HepG2 (cell line): ENCODE measurements at regions not wholly inside any gene's neighbourhood (a gene's known extent, or its start where the extent isn't known, plus 50 kb on each side); places are given as distances from the start of the nearest gene placed in this dataset.

Experiments
- ATAC-seq: fragments of 200-7000 bp; cut with Tn5 transposase; 3 replicates; pipeline ENCODE4 v1.9.1; 2020; ENCODE audit warnings: mild to moderate bottlenecking, moderate library complexity
- BruUV-seq: library from RNA; stranded (reverse); fragments of 400-500 nt; replicated peaks from 2 replicates; lab custom pipeline; 2021; lab: Mats Ljungman, UMichigan
- CTCF ChIA-PET: fragments of 300-600 bp; formaldehyde crosslinking; extraction: SDS; loops from one replicate; lab custom pipeline; 2021; ENCODE audit warnings: low total read pairs, inconsistent platforms, low intra/inter-chr PET ratio; lab: Yijun Ruan, JAX
- POLR2A ChIA-PET: fragments of 350-600 bp; sonication (Branson Sonifier 250); formaldehyde crosslinking; loops from one replicate; lab custom pipeline; 2020; ENCODE audit warnings: antibody characterized with exemption, inconsistent platforms; lab: Yijun Ruan, JAX
- DNase-seq: peaks from one replicate; pipeline ENCODE4 v3.0.0-alpha.2; 2015; ENCODE audit warnings: low spot score
- FAIRE-seq: peaks from 3 replicates; lab custom pipeline; 2011; peaks lifted over from hg19 to GRCh38; lab: Jason Lieb, UNC
- H2AFZ ChIP-seq: one replicate; pipeline ENCODE4 v1.6.1; 2011; ENCODE audit warnings: low read length, inconsistent platforms
- H3K27ac ChIP-seq: fragments of 300-600 bp; 3 replicates; pipeline ENCODE4 v1.8.0; 2011; ENCODE audit warnings: mixed run types, mild to moderate bottlenecking, mixed read lengths, low read length, inconsistent platforms; ENCODE audit not compliant: insufficient read depth; ENCODE audit errors: extremely low read length
- H3K27me3 ChIP-seq, 2 experiments: fragments of 200-600 bp in 1 of 2; 2 replicates in 1 of 2; 3 replicates in 1 of 2; pipeline versions ENCODE4 v1.6.0 to v1.8.0; 2011; ENCODE audit warnings: low read length in 2 of 2, mild to moderate bottlenecking in 2 of 2, moderate library complexity in 2 of 2, inconsistent platforms in 1 of 2; ENCODE audit not compliant: insufficient read depth in 2 of 2, control insufficient read depth in 1 of 2
- H3K36me3 ChIP-seq, 2 experiments: fragments of 200-600 bp in 1 of 2; replicated peaks in 1 of 2; 2 replicates in 1 of 2; 3 replicates in 1 of 2; pipeline versions ENCODE4 v1.5.1 to v1.8.0; 2011; ENCODE audit warnings: low read length in 2 of 2, inconsistent platforms in 1 of 2; ENCODE audit not compliant: insufficient read depth in 2 of 2, control insufficient read depth in 1 of 2
- H3K4me1 ChIP-seq: 2 replicates; pipeline ENCODE4 v1.5.1; 2012; ENCODE audit warnings: low read length, inconsistent platforms; ENCODE audit not compliant: insufficient read depth
- H3K4me2 ChIP-seq: 2 replicates; pipeline ENCODE4 v1.6.0; 2011; ENCODE audit warnings: low read depth, low read length, inconsistent platforms
- H3K4me3 ChIP-seq, 3 experiments: fragments of 200-600 bp in 1 of 3; sonication (generic), shearing (Covaris generic) in 1 of 3; replicated peaks in 1 of 3; 2 replicates each; pipeline ENCODE4 v1.5.1; 2011 to 2016; ENCODE audit warnings: low read length in 3 of 3, inconsistent platforms in 2 of 3, low read depth in 2 of 3, mild to moderate bottlenecking in 2 of 3, control low read depth in 1 of 3, mixed read lengths in 1 of 3; ENCODE audit not compliant: insufficient read depth in 1 of 3
- H3K79me2 ChIP-seq: one replicate; pipeline ENCODE4 v1.6.1; 2011; ENCODE audit warnings: low read length, inconsistent platforms; ENCODE audit not compliant: insufficient read depth
- H3K9ac ChIP-seq: 2 replicates; pipeline ENCODE4 v1.6.0; 2011; ENCODE audit warnings: mild to moderate bottlenecking, low read depth, low read length, inconsistent platforms; ENCODE audit not compliant: insufficient read depth
- H3K9me3 ChIP-seq: 2 replicates; pipeline ENCODE4 v1.5.1; 2012; ENCODE audit warnings: mild to moderate bottlenecking, low read length
- H4K20me1 ChIP-seq: 2 replicates; pipeline ENCODE4 v1.6.0; 2011; ENCODE audit warnings: inconsistent platforms, mild to moderate bottlenecking, low read length, moderate library complexity; ENCODE audit not compliant: insufficient read depth
- ATF1 ChIP-seq: IDR thresholded peaks from 2 replicates; pipeline ENCODE4 v1.6.1; 2016; ENCODE audit warnings: mild to moderate bottlenecking, control low read depth
- BRD4 ChIP-seq: sonication (generic); formaldehyde crosslinking; IDR thresholded peaks from 2 replicates; pipeline ENCODE4 v1.4.0; 2020; ENCODE audit warnings: missing genetic modification reagents
- DBP ChIP-seq: sonication (generic); formaldehyde crosslinking; IDR thresholded peaks from 2 replicates; pipeline ENCODE4 v1.4.0; 2020; ENCODE audit warnings: missing genetic modification reagents; ENCODE audit errors: not compliant biosample characterization
- FOXO1 ChIP-seq: sonication (generic); formaldehyde crosslinking; IDR thresholded peaks from 2 replicates; pipeline ENCODE4 v1.4.0; 2020; ENCODE audit warnings: missing genetic modification reagents
- HMG20A ChIP-seq: IDR thresholded peaks from 2 replicates; pipeline ENCODE4 v1.6.1; 2016; ENCODE audit warnings: borderline replicate concordance
- NFKBIZ ChIP-seq: IDR thresholded peaks from 2 replicates; pipeline ENCODE4 v1.6.1; 2018; ENCODE audit warnings: missing genetic modification reagents, missing compliant biosample characterization
- RAD51 ChIP-seq: fragments of 450-650 bp; IDR thresholded peaks from 2 replicates; pipeline ENCODE4 v1.6.1; 2016; ENCODE audit warnings: borderline replicate concordance
- RARA ChIP-seq: IDR thresholded peaks from 2 replicates; pipeline ENCODE4 v1.6.1; 2016; ENCODE audit warnings: missing genetic modification reagents, missing compliant biosample characterization
- RBM22 ChIP-seq: fragments of 200-400 bp; formaldehyde crosslinking; optimal IDR thresholded peaks from 2 replicates; pipeline ENCODE3; 2017; ENCODE audit warnings: mild to moderate bottlenecking, low read length, moderate library complexity
- XRCC5 ChIP-seq: fragments of 200-400 bp; formaldehyde crosslinking; optimal IDR thresholded peaks from 2 replicates; pipeline ENCODE3; 2017; ENCODE audit warnings: mild to moderate bottlenecking, low read length
- ZFP36L2 ChIP-seq: sonication (generic); formaldehyde crosslinking; IDR thresholded peaks from 2 replicates; pipeline ENCODE4 v1.4.0; 2020; ENCODE audit warnings: missing genetic modification reagents
- ZNF121 ChIP-seq: sonication (generic); formaldehyde crosslinking; IDR thresholded peaks from 2 replicates; pipeline ENCODE4 v1.5.0; 2020; ENCODE audit warnings: mild to moderate bottlenecking, missing genetic modification reagents
- ZNF280D ChIP-seq: sonication (generic); formaldehyde crosslinking; IDR thresholded peaks from 2 replicates; pipeline ENCODE4 v1.5.1; 2020; ENCODE audit warnings: mild to moderate bottlenecking, missing genetic modification reagents
- ZNF329 ChIP-seq: sonication (generic); formaldehyde crosslinking; IDR thresholded peaks from 2 replicates; pipeline ENCODE4 v1.9.0; 2021; ENCODE audit warnings: low read depth, mild to moderate bottlenecking, missing genetic modification reagents
- ZNF33A ChIP-seq: sonication (generic); formaldehyde crosslinking; IDR thresholded peaks from 2 replicates; pipeline ENCODE4 v1.5.1; 2020; ENCODE audit warnings: missing genetic modification reagents, mild to moderate bottlenecking, moderate library complexity, borderline replicate concordance
- ZNF547 ChIP-seq: sonication (generic); formaldehyde crosslinking; IDR thresholded peaks from 2 replicates; pipeline ENCODE4 v1.5.1; 2020; ENCODE audit warnings: mild to moderate bottlenecking, missing genetic modification reagents
- ZNF550 ChIP-seq: sonication (generic); formaldehyde crosslinking; IDR thresholded peaks from 2 replicates; pipeline ENCODE4 v1.4.0; 2020; ENCODE audit warnings: mild to moderate bottlenecking, missing genetic modification reagents, borderline replicate concordance
- ZNF616 ChIP-seq: sonication (generic); formaldehyde crosslinking; IDR thresholded peaks from 2 replicates; pipeline ENCODE4 v1.5.0; 2020; ENCODE audit warnings: low read depth, mild to moderate bottlenecking, missing genetic modification reagents
- WGBS: methylation state at CpG from one replicate; pipeline ENCODE4 v1.1.6; 2017; ENCODE audit warnings: low lambda C conversion rate; 5-methylcytosine and 5-hydroxymethylcytosine counted together
- in situ Hi-C: cut with HindIII; loops from 2 replicates; pipeline ENCODE4 v1.10.0; 2017; ENCODE audit warnings: low pct_unique_long_range_greater_than_20kb; ENCODE audit not compliant: extremely low pct_ligation_motif_present
- intact Hi-C: fragments of 100-400 bp; cut with micrococcal nuclease; formaldehyde crosslinking; loops from one replicate; pipeline ENCODE4 v1.10.0; 2022; ENCODE audit not compliant: unreplicated experiment

- no peak for FAIRE-seq
- no peak overlapping the region for H2AFZ ChIP-seq
- in situ Hi-C loops: no loop called here
- H3K27me3 ChIP-seq: no peaks in the 10 kb centered on the region
- no peaks in the 10 kb centered on the region for H3K9me3 ChIP-seq
- no peak for ATAC-seq
- CTCF ChIA-PET: no interaction called here
- no peaks in the 10 kb centered on the region for H3K4me1 ChIP-seq
- no peaks in the 10 kb centered on the region for H3K36me3 ChIP-seq
- TF ChIP-seq ZNF329 (CRISPR knock-in tag) (no peak), HMG20A (CRISPR knock-in tag) (no peak), ZNF33A (no peak), ZNF547 (no peak), ZNF280D (CRISPR knock-in tag) (no peak), RAD51 (no peak), NFKBIZ (CRISPR knock-in tag) (no peak), FOXO1 (CRISPR knock-in tag) (no peak), ZFP36L2 (no peak), ATF1 (no peak), RARA (no peak), ZNF121 (CRISPR knock-in tag) (no peak), XRCC5 (no peak), ZNF616 (no peak), DBP (CRISPR knock-in tag) (no peak), BRD4 (CRISPR knock-in tag) (no peak), RBM22 (no peak), ZNF550 (CRISPR knock-in tag) (no peak)
- H4K20me1 ChIP-seq: no peaks in the 10 kb centered on the region
- H3K79me2 ChIP-seq: no peaks in the 10 kb centered on the region
- no peak overlapping the region for H3K4me3 ChIP-seq
- DNase-seq: no peak
- no peak overlapping the region for H3K4me2 ChIP-seq
- H3K9ac ChIP-seq: no peak overlapping the region
- 0% methylated on average over 1 of the region's 1 CpG for WGBS
- no TSS peak for BruUV-seq
- POLR2A ChIA-PET: no interaction called here
- no peak overlapping the region for H3K27ac ChIP-seq
- intact Hi-C loops: no loop called here
These were observed 285.0 kb upstream of the PITX2 start for GRCh38 chr4:110907801-110908313.
